ENCODE measurements at regions not wholly inside any gene's neighbourhood (a gene's known extent, or its start where the extent isn't known, plus 50 kb on each side); places are given as distances from the start of the nearest gene placed in this dataset.

GRCh38 chr21:33998402-33998801 is 75.0 kb upstream of the MRPS6 start:
- Histone ChIP-seq H3K4me3 (ENCODE audit: low read depth, low read length) (no peak overlapping the region), H3K27ac (ENCODE audit: extremely low read depth, low read depth, low read length) (no peak overlapping the region), H3K36me3 (ENCODE audit: control insufficient read depth in 2 of 2, insufficient read depth in 1 of 2, low read length in 2 of 2) (no peaks in the 10 kb centered on the region), H3K4me1 (ENCODE audit: control insufficient read depth, insufficient read depth, low read length) (no peaks in the 10 kb centered on the region), H3K9me3 (ENCODE audit: control insufficient read depth, insufficient read depth, low read depth, low read length) (no peaks in the 10 kb centered on the region)
- CTCF ChIA-PET, result interaction anchor here (0.5 to 0.9 kb wide), 3 partner anchors 58 to 75 kb away, joined by 3 to 4 read pairs (median 3); no protein-coding TSS in a partner anchor
- no peak for TF ChIP-seq SETDB1 (IDR thresholded peaks at IDR 0.05; ENCODE audit: insufficient read length, low read length)
- no peak for TF ChIP-seq HOXA7 (CRISPR knock-in tag; IDR thresholded peaks at IDR 0.05; ENCODE audit: borderline replicate concordance)
- TF ChIP-seq AEBP2 (tag by site-specific recombination; IDR thresholded peaks at IDR 0.05; ENCODE audit: borderline replicate concordance), result no peak
- TF ChIP-seq ZNF677 (tag by site-specific recombination; IDR thresholded peaks at IDR 0.05), result no peak
- no peak for TF ChIP-seq ZNF2 (tag by site-specific recombination; IDR thresholded peaks at IDR 0.05)
- TF ChIP-seq SCRT1 (tag by site-specific recombination; IDR thresholded peaks at IDR 0.05; ENCODE audit: borderline replicate concordance), result no peak
- TF ChIP-seq ZNF776 (tag by site-specific recombination; IDR thresholded peaks at IDR 0.05; ENCODE audit: borderline replicate concordance), result no peak
- no peak for TF ChIP-seq ZNF514 (tag by site-specific recombination; IDR thresholded peaks at IDR 0.05)
- no peak for TF ChIP-seq ZNF555 (tag by site-specific recombination; conservative IDR thresholded peaks at IDR 0.05)
- TF ChIP-seq ZNF221 (tag by site-specific recombination; IDR thresholded peaks at IDR 0.05; ENCODE audit: borderline replicate concordance), result no peak
- no peak for TF ChIP-seq ZNF132 (tag by site-specific recombination; IDR thresholded peaks at IDR 0.05; ENCODE audit: borderline replicate concordance)
- TF ChIP-seq ZBTB26 (tag by site-specific recombination; optimal IDR thresholded peaks at IDR 0.05), result no peak
- POLR2A ChIA-PET, result no interaction called here

GRCh38 chr21:33997436-33997835 is 75.9 kb upstream of the MRPS6 start:
- CTCF ChIA-PET, result no interaction called here
- no peak overlapping the region for H3K27ac ChIP-seq (ENCODE audit: extremely low read depth, low read depth, low read length)
- H3K4me1 ChIP-seq (ENCODE audit: control insufficient read depth, insufficient read depth, low read length), result no peaks in the 10 kb centered on the region
- POLR2A ChIA-PET, result no interaction called here
- H3K9me3 ChIP-seq (ENCODE audit: control insufficient read depth, insufficient read depth, low read depth, low read length), result no peaks in the 10 kb centered on the region
- no peak for TF ChIP-seq KLF17 (tag by site-specific recombination; IDR thresholded peaks at IDR 0.05)
- TF ChIP-seq ZNF121 (tag by site-specific recombination; IDR thresholded peaks at IDR 0.05), result no peak
- TF ChIP-seq WT1 (tag by site-specific recombination; IDR thresholded peaks at IDR 0.05), result no peak
- no peak for TF ChIP-seq ZNF791 (tag by site-specific recombination; IDR thresholded peaks at IDR 0.05)
- no peak for TF ChIP-seq BCL6B (tag by site-specific recombination; IDR thresholded peaks at IDR 0.05)
- TF ChIP-seq ZNF266 (tag by site-specific recombination; IDR thresholded peaks at IDR 0.05; ENCODE audit: low read depth), result no peak
- H3K36me3 ChIP-seq (ENCODE audit: control insufficient read depth in 2 of 2, insufficient read depth in 1 of 2, low read length in 2 of 2), result no peaks in the 10 kb centered on the region
- no peak overlapping the region for H3K4me3 ChIP-seq (ENCODE audit: low read depth, low read length)

GRCh38 chr21:33994373-33994772 is 78.8 kb upstream of the ATP5PO start:
- Histone ChIP-seq H3K36me3 (ENCODE audit: control insufficient read depth in 2 of 2, insufficient read depth in 1 of 2, low read length in 2 of 2) (no peaks in the 10 kb centered on the region), H3K9me3 (ENCODE audit: control insufficient read depth, insufficient read depth, low read depth, low read length) (no peaks in the 10 kb centered on the region), H3K4me3 (ENCODE audit: low read depth, low read length) (no peak overlapping the region), H3K27ac (ENCODE audit: extremely low read depth, low read depth, low read length) (no peak overlapping the region), H3K4me1 (ENCODE audit: control insufficient read depth, insufficient read depth, low read length) (no peaks in the 10 kb centered on the region)
- ChIA-PET POLR2A (no interaction called here), CTCF (no interaction called here)
- no peak for TF ChIP-seq KLF16 (tag by site-specific recombination; IDR thresholded peaks at IDR 0.05)
